HCT116 (cell line): ENCODE measurements at regions not wholly inside any gene's neighbourhood (a gene's known extent, or its start where the extent isn't known, plus 50 kb on each side); places are given as distances from the start of the nearest gene placed in this dataset.

Source experiments
- EZH2phosphoT487 ChIP-seq: fragments of 200-600 bp; IDR thresholded peaks from 2 replicates; pipeline ENCODE4 v1.6.1; 2018; ENCODE audit warnings: antibody characterized with exemption, borderline replicate concordance
- FOSL1 ChIP-seq: IDR thresholded peaks from 2 replicates; pipeline ENCODE4 v1.6.1; 2012; ENCODE audit warnings: low read depth
- POLR2AphosphoS5 ChIP-seq: IDR thresholded peaks from 2 replicates; pipeline ENCODE4 v1.6.1; 2011; ENCODE audit warnings: mild to moderate bottlenecking, low read depth, low read length, moderate library complexity
- SP1 ChIP-seq: IDR thresholded peaks from 2 replicates; pipeline ENCODE4 v1.6.1; 2012; ENCODE audit warnings: low read depth
- ZNF274 ChIP-seq: fragments of 200-500 bp; sonication (Bioruptor generic); IDR thresholded peaks from 2 replicates; pipeline ENCODE4 v1.6.1; 2014; ENCODE audit warnings: mild to moderate bottlenecking, low read depth, low read length, inconsistent platforms
- TF ChIP-seq, protein P1 (sequence below), 3 experiments: fragments of 200-600 bp in 1 of 3; sonication (generic) in 1 of 3; IDR thresholded peaks in 2 of 3; conservative IDR thresholded peaks in 1 of 3; 2 replicates each; pipeline ENCODE4 v1.5.1; 2012 to 2017; ENCODE audit warnings: low read depth in 2 of 3, low read length in 2 of 3, antibody characterized with exemption in 1 of 3, borderline replicate concordance in 1 of 3, control low read depth in 1 of 3, mild to moderate bottlenecking in 1 of 3, mixed read lengths in 1 of 3, mixed run types in 1 of 3, moderate library complexity in 1 of 3; ENCODE audit not compliant: insufficient read depth in 1 of 3
- TF ChIP-seq, protein P2 (sequence below): IDR thresholded peaks from 2 replicates; pipeline ENCODE4 v1.6.1; 2012

DNA sequence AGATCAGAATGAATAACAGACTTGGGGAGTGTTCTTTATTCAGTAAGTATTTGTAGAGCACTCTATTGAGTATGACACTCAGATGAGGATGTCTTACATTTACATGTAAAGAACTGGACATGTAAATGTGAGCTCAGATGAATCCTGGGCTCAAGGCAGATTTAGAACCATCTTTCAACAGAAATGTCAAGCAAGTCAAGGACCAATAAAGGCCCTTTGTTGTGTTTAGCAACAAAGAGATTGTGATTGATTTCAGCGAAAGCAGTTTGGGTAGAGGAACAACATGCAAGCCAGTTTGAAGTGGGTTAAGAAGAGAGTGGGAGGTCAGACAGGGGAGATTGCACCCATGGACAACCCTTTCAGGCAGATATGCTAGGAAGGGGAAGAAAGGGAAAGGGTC lies 194.2 kb upstream of the DNAJC19 start:
- TF ChIP-seq, protein P1, sequence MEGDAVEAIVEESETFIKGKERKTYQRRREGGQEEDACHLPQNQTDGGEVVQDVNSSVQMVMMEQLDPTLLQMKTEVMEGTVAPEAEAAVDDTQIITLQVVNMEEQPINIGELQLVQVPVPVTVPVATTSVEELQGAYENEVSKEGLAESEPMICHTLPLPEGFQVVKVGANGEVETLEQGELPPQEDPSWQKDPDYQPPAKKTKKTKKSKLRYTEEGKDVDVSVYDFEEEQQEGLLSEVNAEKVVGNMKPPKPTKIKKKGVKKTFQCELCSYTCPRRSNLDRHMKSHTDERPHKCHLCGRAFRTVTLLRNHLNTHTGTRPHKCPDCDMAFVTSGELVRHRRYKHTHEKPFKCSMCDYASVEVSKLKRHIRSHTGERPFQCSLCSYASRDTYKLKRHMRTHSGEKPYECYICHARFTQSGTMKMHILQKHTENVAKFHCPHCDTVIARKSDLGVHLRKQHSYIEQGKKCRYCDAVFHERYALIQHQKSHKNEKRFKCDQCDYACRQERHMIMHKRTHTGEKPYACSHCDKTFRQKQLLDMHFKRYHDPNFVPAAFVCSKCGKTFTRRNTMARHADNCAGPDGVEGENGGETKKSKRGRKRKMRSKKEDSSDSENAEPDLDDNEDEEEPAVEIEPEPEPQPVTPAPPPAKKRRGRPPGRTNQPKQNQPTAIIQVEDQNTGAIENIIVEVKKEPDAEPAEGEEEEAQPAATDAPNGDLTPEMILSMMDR (IDR thresholded peaks at IDR 0.05 in 2 of 3, conservative IDR thresholded peaks at IDR 0.05 in 1 of 3; ENCODE audit: borderline replicate concordance in 1 of 3, insufficient read depth in 1 of 3, low read depth in 2 of 3, low read length in 2 of 3): no peak
- no peak for TF ChIP-seq FOSL1
- TF ChIP-seq, protein P2, sequence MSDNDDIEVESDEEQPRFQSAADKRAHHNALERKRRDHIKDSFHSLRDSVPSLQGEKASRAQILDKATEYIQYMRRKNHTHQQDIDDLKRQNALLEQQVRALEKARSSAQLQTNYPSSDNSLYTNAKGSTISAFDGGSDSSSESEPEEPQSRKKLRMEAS: no peak
- no peak for TF ChIP-seq EZH2phosphoT487
- no peak for TF ChIP-seq ZNF274
- no peak for TF ChIP-seq POLR2AphosphoS5
- no peak for TF ChIP-seq SP1
